Endothelial cell of umbilical vein (primary cell): ENCODE measurements at regions not wholly inside any gene's neighbourhood (a gene's known extent, or its start where the extent isn't known, plus 50 kb on each side); places are given as distances from the start of the nearest gene placed in this dataset.

Experiments used
- POLR2A ChIP-seq: IDR thresholded peaks from 2 replicates; pipeline ENCODE4 v1.6.1; 2012; ENCODE audit warnings: low read depth, mild to moderate bottlenecking, control low read depth, low read length
- POLR2AphosphoS5 ChIP-seq: IDR thresholded peaks from 2 replicates; pipeline ENCODE4 v1.6.1; 2012; ENCODE audit warnings: low read depth, mild to moderate bottlenecking, control low read depth, low read length, moderate library complexity; ENCODE audit not compliant: insufficient read depth
- TF ChIP-seq, protein P1 (sequence below), 2 donors: IDR thresholded peaks; 1 replicate in 1 of 2; 2 replicates in 1 of 2; pipeline ENCODE4 v1.5.1; 2011; ENCODE audit warnings: low read length in 2 of 2, mild to moderate bottlenecking in 2 of 2, moderate library complexity in 2 of 2, control low read depth in 1 of 2, inconsistent platforms in 1 of 2, low read depth in 1 of 2; ENCODE audit not compliant: insufficient read depth in 1 of 2; ENCODE audit errors: extremely low read depth in 1 of 2

DNA sequence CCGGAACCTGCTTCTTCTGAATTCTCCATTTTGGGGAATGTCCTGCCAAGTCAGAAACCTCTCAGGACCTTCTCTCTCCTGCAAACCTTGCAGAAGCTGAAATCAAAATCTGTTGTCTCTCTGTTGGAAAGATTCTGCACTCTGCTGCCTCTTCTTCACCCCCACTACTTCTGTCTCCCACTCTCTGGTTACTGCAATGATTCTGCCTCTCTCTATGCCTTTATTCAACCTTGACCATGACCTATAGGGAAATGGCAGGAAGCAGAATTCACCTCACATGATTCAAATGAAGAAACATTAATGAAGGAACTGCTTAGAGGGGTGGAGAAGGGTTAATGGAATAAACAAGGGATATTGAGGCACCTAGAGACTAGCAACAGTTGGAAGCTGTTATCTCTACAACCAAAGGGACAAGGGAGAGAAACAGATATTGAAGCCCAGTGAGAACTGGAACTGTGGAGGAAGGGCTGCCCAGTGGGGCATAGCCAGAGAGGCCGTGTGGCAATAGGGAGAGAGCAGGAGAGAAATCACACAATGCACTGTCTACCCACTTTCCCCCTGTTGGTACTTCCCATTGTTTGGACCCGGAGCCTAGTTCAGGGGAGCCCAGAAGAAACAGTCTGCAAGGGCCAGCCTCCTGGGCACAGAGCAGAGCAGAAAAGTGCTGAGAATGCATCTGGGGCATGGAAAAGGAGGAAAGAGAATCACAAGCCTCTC is 76.1 kb upstream of the JUN start:
- TF ChIP-seq, protein P1, sequence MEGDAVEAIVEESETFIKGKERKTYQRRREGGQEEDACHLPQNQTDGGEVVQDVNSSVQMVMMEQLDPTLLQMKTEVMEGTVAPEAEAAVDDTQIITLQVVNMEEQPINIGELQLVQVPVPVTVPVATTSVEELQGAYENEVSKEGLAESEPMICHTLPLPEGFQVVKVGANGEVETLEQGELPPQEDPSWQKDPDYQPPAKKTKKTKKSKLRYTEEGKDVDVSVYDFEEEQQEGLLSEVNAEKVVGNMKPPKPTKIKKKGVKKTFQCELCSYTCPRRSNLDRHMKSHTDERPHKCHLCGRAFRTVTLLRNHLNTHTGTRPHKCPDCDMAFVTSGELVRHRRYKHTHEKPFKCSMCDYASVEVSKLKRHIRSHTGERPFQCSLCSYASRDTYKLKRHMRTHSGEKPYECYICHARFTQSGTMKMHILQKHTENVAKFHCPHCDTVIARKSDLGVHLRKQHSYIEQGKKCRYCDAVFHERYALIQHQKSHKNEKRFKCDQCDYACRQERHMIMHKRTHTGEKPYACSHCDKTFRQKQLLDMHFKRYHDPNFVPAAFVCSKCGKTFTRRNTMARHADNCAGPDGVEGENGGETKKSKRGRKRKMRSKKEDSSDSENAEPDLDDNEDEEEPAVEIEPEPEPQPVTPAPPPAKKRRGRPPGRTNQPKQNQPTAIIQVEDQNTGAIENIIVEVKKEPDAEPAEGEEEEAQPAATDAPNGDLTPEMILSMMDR (IDR thresholded peaks at IDR 0.05; ENCODE audit: extremely low read depth in 1 of 2, insufficient read depth in 1 of 2, low read depth in 1 of 2, low read length in 2 of 2) = no peak
- TF ChIP-seq POLR2A (no peak), POLR2AphosphoS5 (no peak)
